Neural cell (in vitro differentiated cells): ENCODE measurements at regions not wholly inside any gene's neighbourhood (a gene's known extent, or its start where the extent isn't known, plus 50 kb on each side); places are given as distances from the start of the nearest gene placed in this dataset.

Experiments
- H2AFZ ChIP-seq: fragments of 200-600, 300-800 bp; sonication (generic), shearing (Covaris generic); 2 replicates; pipeline ENCODE4 v1.6.0; 2014; ENCODE audit warnings: low read depth, mild to moderate bottlenecking, antibody characterized with exemption, low read length, moderate library complexity
- H3F3A ChIP-seq: fragments of 200-600 bp; shearing (Covaris generic); 2 replicates; pipeline ENCODE4 v1.6.1; 2016; ENCODE audit warnings: mild to moderate bottlenecking, moderate library complexity, mixed read lengths, antibody characterized with exemption, low read length; ENCODE audit not compliant: insufficient read depth, poor library complexity, severe bottlenecking
- H3K27ac ChIP-seq: fragments of 200-600, 300-800 bp; sonication (generic), shearing (Covaris generic); 2 replicates; pipeline ENCODE4 v1.5.1; 2014; ENCODE audit warnings: mild to moderate bottlenecking, low read length, moderate library complexity
- H3K27me3 ChIP-seq: fragments of 300-800, 200-600 bp; sonication (generic), shearing (Covaris generic); 2 replicates; pipeline ENCODE4 v1.6.0; 2014; ENCODE audit warnings: mild to moderate bottlenecking, low read depth, low read length, moderate library complexity; ENCODE audit not compliant: insufficient read depth
- H3K36me3 ChIP-seq: fragments of 300-800, 200-600 bp; sonication (generic), shearing (Covaris generic); 2 replicates; pipeline ENCODE4 v1.5.1; 2014; ENCODE audit warnings: mild to moderate bottlenecking, antibody characterized with exemption, low read length, moderate library complexity; ENCODE audit not compliant: insufficient read depth
- H3K4me2 ChIP-seq: fragments of 300-800, 200-600 bp; sonication (generic), shearing (Covaris generic); 2 replicates; pipeline ENCODE4 v1.6.0; 2014; ENCODE audit warnings: mild to moderate bottlenecking, low read length
- H3K4me3 ChIP-seq: fragments of 300-800, 200-600 bp; sonication (generic), shearing (Covaris generic); 2 replicates; pipeline ENCODE4 v1.5.1; 2014; ENCODE audit warnings: mild to moderate bottlenecking, low read length, moderate library complexity
- H3K79me2 ChIP-seq: fragments of 200-600 bp; shearing (Covaris generic); replicated peaks from 2 replicates; pipeline ENCODE4 v1.6.0; 2014; ENCODE audit warnings: mild to moderate bottlenecking, low read length, moderate library complexity; ENCODE audit not compliant: insufficient read depth
- H3K9ac ChIP-seq: fragments of 300-800, 200-600 bp; sonication (generic), shearing (Covaris generic); 2 replicates; pipeline ENCODE4 v1.6.1; 2016; ENCODE audit warnings: mild to moderate bottlenecking, low read length, mixed read lengths
- H3K9me2 ChIP-seq: fragments of 200-600 bp; shearing (Covaris generic); 2 replicates; pipeline ENCODE4 v1.6.1; 2016; ENCODE audit warnings: mild to moderate bottlenecking, low read length, mixed read lengths; ENCODE audit not compliant: insufficient read depth
- H3K9me3 ChIP-seq: fragments of 200-600, 300-800 bp; sonication (generic), shearing (Covaris generic); 2 replicates; pipeline ENCODE4 v1.6.1; 2016; ENCODE audit warnings: mild to moderate bottlenecking, mixed run types, low read length, moderate library complexity, mixed read lengths
- H4K20me1 ChIP-seq: fragments of 200-600 bp; shearing (Covaris generic); 2 replicates; pipeline ENCODE4 v1.6.1; 2016; ENCODE audit warnings: mild to moderate bottlenecking, mixed run types; ENCODE audit not compliant: insufficient read depth
- CTCF ChIP-seq: fragments of 450-650 bp; IDR thresholded peaks from 2 replicates; pipeline ENCODE4 v1.5.1; 2014; ENCODE audit warnings: antibody characterized with exemption, mild to moderate bottlenecking, moderate library complexity; ENCODE audit not compliant: poor library complexity, severe bottlenecking
- EP300 ChIP-seq: fragments of 450-650 bp; conservative IDR thresholded peaks from 2 replicates; pipeline ENCODE4 v1.6.1; 2014; ENCODE audit warnings: antibody characterized with exemption, mild to moderate bottlenecking, moderate library complexity; ENCODE audit not compliant: poor library complexity, severe bottlenecking
- EZH2 ChIP-seq: fragments of 200-600, 300-800 bp; shearing (Covaris generic), sonication (generic); IDR thresholded peaks from 2 replicates; pipeline ENCODE4 v1.6.1; 2014; ENCODE audit warnings: antibody characterized with exemption, low read length, borderline replicate concordance, mild to moderate bottlenecking; ENCODE audit not compliant: insufficient read depth, poor library complexity, severe bottlenecking
- MXI1 ChIP-seq: fragments of 450-650 bp; conservative IDR thresholded peaks from 2 replicates; pipeline ENCODE4 v1.6.1; 2014; ENCODE audit warnings: antibody characterized with exemption, mild to moderate bottlenecking; ENCODE audit not compliant: poor library complexity, severe bottlenecking
- POLR2AphosphoS5 ChIP-seq: IDR thresholded peaks from 2 replicates; pipeline ENCODE4 v1.6.1; 2012
- RAD21 ChIP-seq: fragments of 450-650 bp; conservative IDR thresholded peaks from 2 replicates; pipeline ENCODE4 v1.6.1; 2014; ENCODE audit warnings: antibody characterized with exemption, mild to moderate bottlenecking, moderate library complexity
- REST ChIP-seq: IDR thresholded peaks from 2 replicates; pipeline ENCODE4 v1.6.1; 2012; ENCODE audit warnings: borderline replicate concordance
- SMC3 ChIP-seq: fragments of 450-650 bp; conservative IDR thresholded peaks from 2 replicates; pipeline ENCODE4 v1.6.1; 2014; ENCODE audit warnings: antibody characterized with exemption, mild to moderate bottlenecking, moderate library complexity; ENCODE audit not compliant: poor library complexity
- TAF1 ChIP-seq: IDR thresholded peaks from 2 replicates; pipeline ENCODE4 v1.6.1; 2012; ENCODE audit warnings: low read depth

GRCh38 chr7:49127359-49127913 is 203.1 kb downstream of the CDC14C start:
- H3K9me2 ChIP-seq, result no peaks in the 10 kb centered on the region
- no peak overlapping the region for H3K9ac ChIP-seq
- no peak overlapping the region for H3K4me2 ChIP-seq
- H3K27ac ChIP-seq, result no peak overlapping the region
- H3K9me3 ChIP-seq, result no peaks in the 10 kb centered on the region
- H3K36me3 ChIP-seq, result no peaks in the 10 kb centered on the region
- H3K79me2 ChIP-seq, result no peaks in the 10 kb centered on the region
- H3K4me3 ChIP-seq, result no peak overlapping the region
- TF ChIP-seq POLR2AphosphoS5, result no peak
- TF ChIP-seq TAF1, result no peak
- no peak for TF ChIP-seq REST
- TF ChIP-seq MXI1, result no peak
- no peak for TF ChIP-seq CTCF
- TF ChIP-seq EP300, result no peak
- TF ChIP-seq RAD21, result no peak
- TF ChIP-seq SMC3, result no peak
- TF ChIP-seq EZH2, result no peak
- H3K27me3 ChIP-seq, result no peaks in the 10 kb centered on the region
- H2AFZ ChIP-seq, result no peak overlapping the region
- H3F3A ChIP-seq, result no peaks in the 10 kb centered on the region
- H4K20me1 ChIP-seq, result no peaks in the 10 kb centered on the region

- Histone ChIP-seq H3K27ac (no peak overlapping the region), H4K20me1 (no peaks in the 10 kb centered on the region), H3K9me2 (no peaks in the 10 kb centered on the region), H3K9ac (no peak overlapping the region), H3K36me3 (no peaks in the 10 kb centered on the region), H3F3A (no peaks in the 10 kb centered on the region), H3K9me3 (no peaks in the 10 kb centered on the region), H2AFZ (no peak overlapping the region), H3K27me3 (no peaks in the 10 kb centered on the region), H3K4me3 (no peak overlapping the region), H3K79me2 (no peaks in the 10 kb centered on the region), H3K4me2 (no peak overlapping the region)
- TF ChIP-seq RAD21 (no peak), REST (no peak), EZH2 (no peak), TAF1 (no peak), MXI1 (no peak), EP300 (no peak), CTCF (no peak), POLR2AphosphoS5 (no peak), SMC3 (no peak)
Measured at GRCh38 chr7:49137978-49138377, 213.6 kb downstream of the CDC14C start.
